GDM1 (cell line): ENCODE measurements at regions not wholly inside any gene's neighbourhood (a gene's known extent, or its start where the extent isn't known, plus 50 kb on each side); places are given as distances from the start of the nearest gene placed in this dataset.
"Not testable (repeated sequence)": the region's sequence is repeated elsewhere in the genome, so short reads cannot be mapped to it uniquely, and the experiment has no call there.

Experiments used
- DNase-seq: peaks from one replicate; lab custom pipeline; 2025; lab: John Stamatoyannopoulos, UW

GRCh38 chr1:218874801-218875400 lies 298.8 kb upstream of the LYPLAL1 start:
- no peak for DNase-seq

- DNase-seq = no peak
These were observed 295.3 kb upstream of the LYPLAL1 start for GRCh38 chr1:218878369-218878768.

- no peak for DNase-seq
These were observed 293.1 kb upstream of the LYPLAL1 start for GRCh38 chr1:218880484-218881060.

GRCh38 chr1:218882454-218882853 lies 291.2 kb upstream of the LYPLAL1 start:
- DNase-seq = no peak

- DNase-seq = no peak
These were observed 287.4 kb upstream of the LYPLAL1 start for GRCh38 chr1:218886101-218886871.

- DNase-seq = no peak
These were observed 286.3 kb upstream of the LYPLAL1 start for GRCh38 chr1:218887141-218887925.

- no peak for DNase-seq
These were observed 283.2 kb upstream of the LYPLAL1 start for GRCh38 chr1:218890451-218890850.

- no peak for DNase-seq
These were observed 282.1 kb upstream of the LYPLAL1 start for GRCh38 chr1:218891577-218891976.

- no peak for DNase-seq
These were observed 278.6 kb upstream of the LYPLAL1 start for GRCh38 chr1:218895064-218895587.

GRCh38 chr1:218896202-218896601 lies 277.5 kb upstream of the LYPLAL1 start:
- no peak for DNase-seq

- no peak for DNase-seq
These were observed 274.8 kb upstream of the LYPLAL1 start for GRCh38 chr1:218898921-218899320.

GRCh38 chr1:218900615-218901014 lies 273.1 kb upstream of the LYPLAL1 start:
- DNase-seq = no peak

GRCh38 chr1:218904416-218904815 lies 269.3 kb upstream of the LYPLAL1 start:
- no peak for DNase-seq

GRCh38 chr1:218916720-218917119 lies 257.0 kb upstream of the LYPLAL1 start:
- DNase-seq = no peak

GRCh38 chr1:218917656-218918055 lies 256.0 kb upstream of the LYPLAL1 start:
- no peak for DNase-seq

GRCh38 chr1:218925777-218926176 lies 247.9 kb upstream of the LYPLAL1 start:
- no peak for DNase-seq

GRCh38 chr1:218926631-218927030 lies 247.0 kb upstream of the LYPLAL1 start:
- no peak for DNase-seq

GRCh38 chr1:218930000-218930399 lies 243.7 kb upstream of the LYPLAL1 start:
- DNase-seq = no peak

- DNase-seq = no peak
These were observed 243.0 kb upstream of the LYPLAL1 start for GRCh38 chr1:218930472-218931241.

GRCh38 chr1:218931324-218931723 lies 242.4 kb upstream of the LYPLAL1 start:
- no peak for DNase-seq

- no peak for DNase-seq
These were observed 240.2 kb upstream of the LYPLAL1 start for GRCh38 chr1:218933513-218933912.

- DNase-seq = not testable (repeated sequence)
These were observed 238.3 kb upstream of the LYPLAL1 start for GRCh38 chr1:218935408-218935807.
